CD1c-positive myeloid dendritic cell (primary cell): ENCODE measurements at regions not wholly inside any gene's neighbourhood (a gene's known extent, or its start where the extent isn't known, plus 50 kb on each side); places are given as distances from the start of the nearest gene placed in this dataset.
"Not testable (repeated sequence)": the region's sequence is repeated elsewhere in the genome, so short reads cannot be mapped to it uniquely, and the experiment has no call there.

Experiments used
- DNase-seq: peaks from one replicate; pipeline ENCODE4 v3.0.0-alpha.2; 2016; ENCODE audit errors: extremely low spot score

- no peak for DNase-seq
Measured at GRCh38 chr11:69219991-69220390, 64.3 kb downstream of the SMIM38 start.

GRCh38 chr11:69220561-69221051, 64.9 kb downstream of the SMIM38 start:
- DNase-seq = no peak

GRCh38 chr11:69221086-69221485, 65.4 kb downstream of the SMIM38 start:
- DNase-seq = no peak

GRCh38 chr11:69221636-69222035, 65.9 kb downstream of the SMIM38 start:
- not testable (repeated sequence) for DNase-seq

GRCh38 chr11:69227271-69227670, 66.7 kb upstream of the MYEOV start:
- DNase-seq = no peak

- no peak for DNase-seq
Measured at GRCh38 chr11:69229511-69229910, 64.4 kb upstream of the MYEOV start.

- DNase-seq = no peak
Measured at GRCh38 chr11:69230856-69231425, 63.0 kb upstream of the MYEOV start.

GRCh38 chr11:69231466-69232018, 62.4 kb upstream of the MYEOV start:
- no peak for DNase-seq

GRCh38 chr11:69232821-69233743, 60.9 kb upstream of the MYEOV start:
- DNase-seq = no peak

GRCh38 chr11:69233744-69234570, 60.0 kb upstream of the MYEOV start:
- no peak for DNase-seq

GRCh38 chr11:69234740-69235710, 58.9 kb upstream of the MYEOV start:
- no peak for DNase-seq

GRCh38 chr11:69238573-69239351, 55.2 kb upstream of the MYEOV start:
- no peak for DNase-seq

- no peak for DNase-seq
Measured at GRCh38 chr11:69239641-69240040, 54.3 kb upstream of the MYEOV start.

- DNase-seq = peak; percentile 3
Measured at GRCh38 chr11:69240332-69241074, 53.5 kb upstream of the MYEOV start.

GRCh38 chr11:69241075-69241740, 52.7 kb upstream of the MYEOV start:
- no peak for DNase-seq

GRCh38 chr11:69241844-69242243, 52.1 kb upstream of the MYEOV start:
- no peak for DNase-seq

- peak; percentile 17 for DNase-seq
Measured at GRCh38 chr11:69242266-69242920, 51.6 kb upstream of the MYEOV start.
